Esophagus muscularis mucosa (tissue), 4 donors: ENCODE measurements at regions not wholly inside any gene's neighbourhood (a gene's known extent, or its start where the extent isn't known, plus 50 kb on each side); places are given as distances from the start of the nearest gene placed in this dataset.

ENCODE experiments used
- DNase-seq: peaks from one replicate; pipeline ENCODE4 v3.0.0-alpha.2; 2017; ENCODE audit errors: extremely low spot score
- H3K27ac ChIP-seq, 4 donors: fragments of 200-600 bp; sonication (generic); replicated peaks in 1 of 4; 1 replicate in 3 of 4; 2 replicates in 1 of 4; pipeline ENCODE4 v1.5.1; 2016 to 2019; ENCODE audit warnings: mild to moderate bottlenecking in 1 of 4
- H3K27me3 ChIP-seq, 4 donors: fragments of 200-600 bp; sonication (generic); one replicate each; pipeline versions ENCODE4 v1.5.1 to v1.6.0; 2016 to 2019
- H3K36me3 ChIP-seq, 4 donors: fragments of 200-600 bp; sonication (generic); one replicate each; pipeline ENCODE4 v1.5.1; 2016 to 2019
- H3K4me1 ChIP-seq, 4 donors: fragments of 200-600 bp; sonication (generic); one replicate each; pipeline ENCODE4 v1.5.1; 2016 to 2019
- H3K4me3 ChIP-seq, 4 donors: fragments of 200-600 bp; sonication (generic); 1 replicate in 2 of 4; 2 replicates in 2 of 4; pipeline ENCODE4 v1.5.1; 2016 to 2019; ENCODE audit warnings: mild to moderate bottlenecking in 4 of 4, moderate library complexity in 1 of 4
- H3K9me3 ChIP-seq, 4 donors: fragments of 200-600 bp; sonication (generic); 1 replicate in 3 of 4; 2 replicates in 1 of 4; pipeline ENCODE4 v1.5.1; 2016 to 2019
- CTCF ChIP-seq, 3 experiments: fragments of 200-600 bp in 2 of 3; fragments of 450-650 bp in 1 of 3; sonication (generic) in 2 of 3; IDR thresholded peaks; one replicate each; pipeline ENCODE4 v1.5.1; 2017 to 2019; ENCODE audit warnings: antibody characterized with exemption in 3 of 3, mild to moderate bottlenecking in 2 of 3, moderate library complexity in 1 of 3
- EP300 ChIP-seq: sonication (generic); formaldehyde crosslinking; IDR thresholded peaks from one replicate; pipeline ENCODE4 v1.6.1; 2017; ENCODE audit warnings: antibody characterized with exemption
- POLR2A ChIP-seq: fragments of 450-650 bp; IDR thresholded peaks from one replicate; pipeline ENCODE4 v1.6.1; 2017; ENCODE audit warnings: antibody characterized with exemption, moderate library complexity, mild to moderate bottlenecking, low read depth
- POLR2AphosphoS5 ChIP-seq, 2 donors: sonication (generic); formaldehyde crosslinking; IDR thresholded peaks; one replicate each; pipeline ENCODE4 v1.6.1; 2017; ENCODE audit warnings: antibody characterized with exemption in 2 of 2
- WGBS: methylation state at CpG from one replicate; pipeline ENCODE4 v1.1.5; 2018; 5-methylcytosine and 5-hydroxymethylcytosine counted together
- intact Hi-C: fragments of 100-400 bp; cut with DNase I; formaldehyde crosslinking; loops from one replicate; pipeline ENCODE4 v1.15.1; 2023

GRCh38 chr13:99726282-99726894 lies 225.1 kb downstream of the TM9SF2 start:
- Histone ChIP-seq H3K9me3 (no peaks in the 10 kb centered on the region), H3K27ac (no peak overlapping the region), H3K36me3 (no peaks in the 10 kb centered on the region), H3K27me3 (no peaks in the 10 kb centered on the region), H3K4me3 (no peak overlapping the region), H3K4me1 (no peaks in the 10 kb centered on the region)
- 74% methylated on average over 6 of the region's 10 CpGs for WGBS
- intact Hi-C loops, result no loop called here
- TF ChIP-seq POLR2A (no peak), POLR2AphosphoS5 (IDR thresholded peaks at IDR 0.05) (no peak), EP300 (no peak), CTCF (IDR thresholded peaks at IDR 0.05) (no peak)
- DNase-seq, result no peak

- no peak for DNase-seq
- H3K4me1 ChIP-seq, result no peaks in the 10 kb centered on the region
- no peaks in the 10 kb centered on the region for H3K9me3 ChIP-seq
- no peaks in the 10 kb centered on the region for H3K27me3 ChIP-seq
- intact Hi-C loops, result no loop called here
- H3K27ac ChIP-seq, result no peak overlapping the region
- H3K4me3 ChIP-seq, result no peak overlapping the region
- no peaks in the 10 kb centered on the region for H3K36me3 ChIP-seq
- 92% methylated on average over 11 of the region's 11 CpGs for WGBS
- TF ChIP-seq CTCF (IDR thresholded peaks at IDR 0.05) (no peak), POLR2AphosphoS5 (IDR thresholded peaks at IDR 0.05) (no peak), EP300 (no peak), POLR2A (no peak)
These were observed 224.4 kb downstream of the TM9SF2 start for GRCh38 chr13:99725644-99726043.

GRCh38 chr13:99724633-99725517 lies 223.6 kb downstream of the TM9SF2 start:
- 93% methylated on average over 16 of the region's 16 CpGs for WGBS
- no peak overlapping the region for H3K4me3 ChIP-seq
- no peak overlapping the region for H3K27ac ChIP-seq
- TF ChIP-seq CTCF (IDR thresholded peaks at IDR 0.05), result no peak
- TF ChIP-seq EP300, result no peak
- no peak for TF ChIP-seq POLR2AphosphoS5 (IDR thresholded peaks at IDR 0.05)
- TF ChIP-seq POLR2A, result no peak
- no peaks in the 10 kb centered on the region for H3K36me3 ChIP-seq
- intact Hi-C loops, result no loop called here
- no peaks in the 10 kb centered on the region for H3K4me1 ChIP-seq
- H3K27me3 ChIP-seq, result no peaks in the 10 kb centered on the region
- no peaks in the 10 kb centered on the region for H3K9me3 ChIP-seq
- DNase-seq, result no peak

GRCh38 chr13:99723878-99724277 lies 222.6 kb downstream of the TM9SF2 start:
- H3K27me3 ChIP-seq, result no peaks in the 10 kb centered on the region
- H3K36me3 ChIP-seq, result no peaks in the 10 kb centered on the region
- no peak for DNase-seq
- no peak for TF ChIP-seq POLR2AphosphoS5 (IDR thresholded peaks at IDR 0.05)
- TF ChIP-seq POLR2A, result no peak
- TF ChIP-seq CTCF (IDR thresholded peaks at IDR 0.05), result no peak
- no peak for TF ChIP-seq EP300
- 96% methylated on average over 3 of the region's 3 CpGs for WGBS
- intact Hi-C loops, result no loop called here
- H3K4me3 ChIP-seq, result no peak overlapping the region
- H3K4me1 ChIP-seq, result no peaks in the 10 kb centered on the region
- H3K9me3 ChIP-seq, result no peaks in the 10 kb centered on the region
- no peak overlapping the region for H3K27ac ChIP-seq
